ENCODE measurements at regions not wholly inside any gene's neighbourhood (a gene's known extent, or its start where the extent isn't known, plus 50 kb on each side); places are given as distances from the start of the nearest gene placed in this dataset.

DNA sequence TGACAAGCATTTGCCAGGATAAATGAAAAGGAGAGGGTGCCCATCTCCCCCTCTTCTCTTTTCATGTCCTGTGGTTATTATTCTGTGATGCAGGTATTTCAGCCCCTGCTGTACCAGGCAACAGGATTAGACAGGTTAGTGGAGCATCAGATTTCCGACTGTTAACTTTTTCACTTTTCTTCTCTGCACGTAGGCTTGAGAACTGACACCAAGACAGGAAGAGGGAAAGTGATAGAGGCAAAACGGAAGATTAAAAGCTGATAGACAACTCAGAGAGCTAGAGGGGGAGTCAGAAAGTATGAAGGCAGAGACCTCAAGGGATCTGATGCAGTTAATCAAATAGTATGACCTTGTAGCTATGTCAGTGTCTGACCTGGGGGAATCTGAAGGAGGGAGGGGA, 132.8 kb downstream of the SOX9 start:
- H3K9me3 ChIP-seq (replicated peaks): 0 out of 2 replicates have a peak, but pooled peaks cover 4% of the 10 kb centered on the region
- no peak for DNase-seq (ENCODE audit: low read depth in 1 of 2, low spot score in 2 of 2)
- H3K27me3 ChIP-seq (replicated peaks): no peaks in the 10 kb centered on the region
- H3K36me3 ChIP-seq: no peaks in the 10 kb centered on the region
- H3K4me3 ChIP-seq: no peak overlapping the region
- no peaks in the 10 kb centered on the region for H3K4me1 ChIP-seq (replicated peaks)
- no peak overlapping the region for H3K27ac ChIP-seq

DNA sequence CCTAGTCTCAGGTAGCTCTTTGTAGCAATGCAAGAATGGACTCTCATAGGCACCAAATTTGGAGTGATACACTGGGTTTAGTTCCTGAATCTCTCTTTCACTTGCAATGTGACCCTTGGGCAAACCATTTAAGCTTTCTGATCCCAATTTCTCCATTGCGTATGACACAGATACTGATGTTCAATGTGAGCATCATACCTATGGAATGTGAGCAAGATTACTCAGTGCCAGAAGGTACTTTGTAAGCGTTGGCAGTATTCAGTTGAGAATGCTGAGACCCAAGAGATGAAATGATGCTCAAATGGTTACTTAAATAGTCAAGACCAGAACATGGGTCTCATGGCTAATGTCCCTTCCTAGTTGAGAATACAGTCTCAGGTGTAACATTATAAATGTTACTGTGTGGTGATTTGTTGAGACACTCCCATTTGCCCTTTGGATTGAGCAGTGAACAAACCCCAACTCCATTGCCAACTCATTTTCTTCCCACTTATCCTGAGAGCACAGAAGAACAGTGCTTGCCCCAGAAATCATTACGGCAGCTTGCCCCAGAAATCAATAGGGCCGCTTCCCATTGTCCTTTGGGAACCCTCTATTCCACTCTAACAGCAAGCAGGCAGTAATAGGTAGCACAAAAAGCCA, 134.1 kb downstream of the SOX9 start:
- H3K9me3 ChIP-seq (replicated peaks): 0 out of 2 replicates have a peak, but pooled peaks cover 4% of the 10 kb centered on the region
- no peak for DNase-seq (ENCODE audit: low read depth in 1 of 2, low spot score in 2 of 2)

DNA sequence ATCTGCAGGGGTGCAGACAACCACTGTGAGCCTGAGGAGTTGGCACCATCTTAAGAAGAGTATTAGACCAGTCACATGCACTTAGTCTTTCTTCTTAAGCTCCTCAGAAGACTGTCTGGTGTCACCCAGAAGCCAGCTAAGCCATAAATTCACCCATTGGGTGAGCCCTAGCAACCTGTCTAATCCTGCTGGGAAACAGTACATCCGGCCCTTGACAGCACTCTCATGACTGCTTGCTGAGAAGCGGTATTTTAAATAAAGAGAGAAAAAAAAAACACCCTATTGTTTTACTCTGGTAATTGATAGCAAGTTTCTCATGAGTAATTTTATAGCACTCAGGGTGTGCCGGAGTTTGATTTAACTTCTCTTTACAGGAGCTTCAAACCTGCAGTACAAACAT, 134.7 kb downstream of the SOX9 start:
- DNase-seq (ENCODE audit: low read depth in 1 of 2, low spot score in 2 of 2): no peak
- Histone ChIP-seq H3K36me3 (no peaks in the 10 kb centered on the region), H3K27ac (no peak overlapping the region), H3K4me1 (replicated peaks) (no peaks in the 10 kb centered on the region), H3K27me3 (replicated peaks) (no peaks in the 10 kb centered on the region), H3K4me3 (no peak overlapping the region), H3K9me3 (replicated peaks) (0 out of 2 replicates have a peak, but pooled peaks cover 4% of the 10 kb centered on the region)

More for the DNA sequence above, 134.1 kb downstream of the SOX9 start:
- H3K4me3 ChIP-seq: no peak overlapping the region
- H3K27ac ChIP-seq: no peak overlapping the region
- no peaks in the 10 kb centered on the region for H3K36me3 ChIP-seq
- no peaks in the 10 kb centered on the region for H3K4me1 ChIP-seq (replicated peaks)
- H3K27me3 ChIP-seq (replicated peaks): no peaks in the 10 kb centered on the region

DNA sequence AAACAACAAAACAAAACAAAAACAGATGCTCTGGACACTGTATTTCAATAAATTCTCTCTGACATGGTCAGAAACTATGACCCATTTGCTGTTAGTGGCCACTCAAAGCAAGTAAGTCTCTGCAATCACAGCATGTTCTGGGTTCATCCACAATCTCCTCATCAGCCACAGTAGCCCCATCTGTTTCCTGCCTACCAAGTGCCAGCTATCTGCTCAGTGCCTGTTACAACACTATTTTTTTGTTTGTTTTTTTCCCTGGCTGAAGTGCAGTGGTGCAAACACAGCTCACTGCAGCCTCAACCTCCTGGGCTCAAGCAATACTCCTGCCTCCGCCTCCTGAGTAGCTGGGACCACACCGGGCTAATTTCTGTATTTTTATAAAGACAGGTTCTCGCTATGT, 137.9 kb downstream of the SOX9 start:
- Histone ChIP-seq H3K4me3 (no peak overlapping the region), H3K4me1 (replicated peaks) (no peaks in the 10 kb centered on the region), H3K27me3 (replicated peaks) (no peaks in the 10 kb centered on the region), H3K9me3 (replicated peaks) (no peaks in the 10 kb centered on the region), H3K36me3 (no peaks in the 10 kb centered on the region), H3K27ac (no peak overlapping the region)
- no peak for DNase-seq (ENCODE audit: low read depth in 1 of 2, low spot score in 2 of 2)

DNA sequence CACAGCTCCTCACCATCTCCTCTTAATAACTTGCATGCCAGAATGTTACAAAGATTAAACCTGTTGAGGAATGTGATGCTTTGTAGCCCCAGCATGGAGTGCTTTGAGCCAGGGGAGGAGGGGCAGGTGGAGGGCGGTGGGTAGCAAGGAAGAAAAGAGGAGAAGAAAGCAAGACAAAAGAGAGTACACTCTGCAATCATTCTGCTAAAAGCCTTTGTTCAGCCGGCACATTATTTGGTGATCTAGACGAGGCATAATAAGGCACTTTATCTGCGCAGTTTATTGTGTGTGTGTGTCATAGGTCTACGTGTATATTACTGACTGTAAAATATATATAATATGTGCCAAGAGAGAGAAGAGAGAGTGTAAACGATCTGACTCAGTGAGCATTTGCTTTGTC, 139.1 kb downstream of the SOX9 start:
- Histone ChIP-seq H3K36me3 (no peaks in the 10 kb centered on the region), H3K4me3 (no peak overlapping the region), H3K4me1 (replicated peaks) (no peaks in the 10 kb centered on the region), H3K27me3 (replicated peaks) (no peaks in the 10 kb centered on the region), H3K27ac (no peak overlapping the region), H3K9me3 (replicated peaks) (no peaks in the 10 kb centered on the region)
- no peak for DNase-seq (ENCODE audit: low read depth in 1 of 2, low spot score in 2 of 2)

DNA sequence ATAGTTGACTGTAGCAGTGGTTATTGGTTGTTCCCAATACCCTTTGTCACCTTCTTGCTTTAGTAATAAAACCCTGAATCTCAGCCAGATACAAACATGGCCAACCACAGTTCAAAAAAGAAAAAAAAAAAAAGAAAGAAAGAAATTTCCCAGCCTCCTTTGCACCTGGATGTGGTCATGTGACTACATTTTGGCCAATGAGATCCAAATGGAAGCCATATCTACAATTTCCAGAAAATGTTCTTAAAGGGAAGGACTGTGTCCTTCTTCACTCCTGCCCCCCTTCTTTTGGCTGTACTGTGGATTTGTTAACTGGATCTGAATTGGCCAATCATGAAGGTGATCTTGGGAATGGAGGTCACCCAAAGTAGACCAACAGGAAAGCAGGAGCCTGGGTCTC, 141.9 kb downstream of the SOX9 start:
- no peaks in the 10 kb centered on the region for H3K36me3 ChIP-seq
- H3K27ac ChIP-seq: no peak overlapping the region
- H3K4me3 ChIP-seq: no peak overlapping the region
- no peaks in the 10 kb centered on the region for H3K27me3 ChIP-seq (replicated peaks)
- no peaks in the 10 kb centered on the region for H3K4me1 ChIP-seq (replicated peaks)
- no peak for DNase-seq (ENCODE audit: low read depth in 1 of 2, low spot score in 2 of 2)
- no peaks in the 10 kb centered on the region for H3K9me3 ChIP-seq (replicated peaks)

DNA sequence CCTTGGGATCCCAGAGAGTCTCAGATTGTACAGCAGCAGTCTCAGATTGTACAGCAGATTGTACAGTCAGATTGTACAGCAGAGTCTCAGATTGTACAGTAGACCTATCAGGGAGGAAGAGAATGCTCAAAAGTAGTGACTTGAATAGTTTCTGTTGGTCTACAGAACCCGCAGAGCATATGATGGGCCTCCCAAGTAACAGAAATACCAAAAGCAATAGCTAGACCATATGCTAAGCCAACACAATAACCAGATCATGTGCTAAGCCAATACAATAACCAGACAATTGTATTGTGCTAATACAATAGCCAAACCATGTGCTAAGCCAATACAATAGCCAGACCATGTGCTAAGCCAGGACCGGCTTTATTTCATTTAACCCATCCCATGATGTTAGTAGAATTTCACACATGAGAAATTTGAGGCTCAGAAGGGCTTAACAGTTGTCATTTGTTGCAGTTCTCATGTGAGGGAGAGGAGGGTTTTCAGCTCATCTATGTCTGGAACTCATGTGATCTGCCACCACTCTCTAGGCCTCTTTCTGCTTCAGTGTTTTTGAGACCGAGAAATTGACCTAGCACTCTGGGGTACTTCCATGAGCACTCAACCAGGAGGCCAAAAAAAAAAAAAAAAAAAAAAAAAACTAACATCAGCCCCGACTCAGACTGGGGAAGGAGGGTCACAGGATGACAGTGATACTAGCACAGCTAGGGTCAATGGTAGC, 144.0 kb downstream of the SOX9 start:
- H3K27me3 ChIP-seq (replicated peaks): no peaks in the 10 kb centered on the region
- no peak overlapping the region for H3K27ac ChIP-seq
- no peaks in the 10 kb centered on the region for H3K9me3 ChIP-seq (replicated peaks)
- H3K36me3 ChIP-seq: no peaks in the 10 kb centered on the region
- no peak overlapping the region for H3K4me3 ChIP-seq
- no peak for DNase-seq (ENCODE audit: low read depth in 1 of 2, low spot score in 2 of 2)
- H3K4me1 ChIP-seq (replicated peaks): no peaks in the 10 kb centered on the region

DNA sequence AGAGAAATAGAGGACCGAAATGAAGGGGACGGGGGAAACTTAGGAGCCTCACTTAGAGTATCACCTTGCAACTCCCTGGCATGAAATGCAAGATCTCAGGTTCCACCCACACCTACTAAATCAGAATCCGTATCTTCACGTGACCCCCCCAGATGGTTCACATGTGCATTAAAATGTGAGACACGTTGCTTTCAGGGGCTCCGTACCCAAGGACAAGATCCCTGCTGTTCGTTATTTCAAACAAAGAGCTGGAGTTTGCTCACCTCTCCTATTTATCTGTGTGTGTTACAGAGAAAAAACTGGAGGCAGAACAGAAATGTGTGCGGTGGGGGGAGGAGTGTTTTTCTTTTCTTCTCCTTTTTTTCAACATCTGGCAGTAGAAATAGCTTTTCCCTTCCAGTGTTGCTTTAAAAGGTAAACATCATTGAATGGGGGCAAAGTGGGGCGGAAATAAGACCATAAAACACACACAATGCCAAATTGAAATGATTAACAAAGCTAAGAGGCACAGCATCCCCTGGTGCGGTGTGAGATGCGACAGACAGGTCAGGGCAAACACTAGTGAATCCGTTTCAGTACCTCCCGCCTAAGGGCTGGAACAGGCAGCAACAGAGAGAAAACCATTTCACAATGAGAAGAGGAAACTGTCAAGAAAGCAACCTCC, 145.4 kb downstream of the SOX9 start:
- H3K4me1 ChIP-seq (replicated peaks): no peaks in the 10 kb centered on the region
- no peaks in the 10 kb centered on the region for H3K9me3 ChIP-seq (replicated peaks)
- no peak overlapping the region for H3K4me3 ChIP-seq
- no peaks in the 10 kb centered on the region for H3K27me3 ChIP-seq (replicated peaks)
- no peaks in the 10 kb centered on the region for H3K36me3 ChIP-seq
- no peak for DNase-seq (ENCODE audit: low read depth in 1 of 2, low spot score in 2 of 2)
- no peak overlapping the region for H3K27ac ChIP-seq

DNA sequence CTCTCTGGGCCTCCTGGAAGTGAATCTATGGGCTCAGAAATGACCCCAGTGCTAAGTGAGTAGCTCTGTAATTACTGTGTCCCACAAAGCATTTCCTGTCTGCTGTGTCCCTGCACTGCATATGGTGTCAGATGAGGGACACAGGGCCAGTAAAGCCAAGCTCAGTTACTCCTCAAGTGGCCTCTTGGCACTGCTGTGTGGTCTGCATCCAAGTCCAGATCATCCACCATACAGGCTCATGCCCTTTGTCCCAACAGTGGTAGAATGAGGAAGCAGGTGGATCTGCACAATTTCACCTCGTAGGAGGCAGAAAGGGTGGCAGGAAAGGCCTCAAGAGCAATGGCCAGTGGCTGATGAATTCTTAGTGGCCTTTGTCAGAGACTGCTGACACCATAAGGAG, 146.8 kb downstream of the SOX9 start:
- Histone ChIP-seq H3K27me3 (replicated peaks) (no peaks in the 10 kb centered on the region), H3K9me3 (replicated peaks) (no peaks in the 10 kb centered on the region), H3K27ac (no peak overlapping the region), H3K4me1 (replicated peaks) (no peaks in the 10 kb centered on the region), H3K36me3 (no peaks in the 10 kb centered on the region), H3K4me3 (no peak overlapping the region)
- no peak for DNase-seq (ENCODE audit: low read depth in 1 of 2, low spot score in 2 of 2)

DNA sequence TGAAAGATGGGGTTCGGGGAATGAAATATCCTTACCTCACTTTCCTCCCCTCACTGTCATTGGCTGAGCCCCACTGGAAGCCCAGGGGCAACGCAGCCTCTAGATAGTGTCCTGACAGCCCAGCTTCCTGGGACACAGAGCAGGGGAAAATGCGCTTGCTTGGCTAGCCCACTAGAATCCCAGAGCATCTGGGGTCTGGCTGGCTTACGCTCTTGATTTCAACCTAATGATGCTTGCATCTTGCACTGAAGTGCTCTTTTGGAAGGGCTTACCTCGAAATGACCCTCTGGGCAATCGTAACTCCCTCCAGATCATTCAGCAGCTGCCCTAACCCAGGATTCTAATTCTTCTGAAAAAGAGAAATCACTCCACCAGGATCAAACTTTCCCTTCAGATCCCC, 147.6 kb downstream of the SOX9 start:
- H3K27ac ChIP-seq: no peak overlapping the region
- no peaks in the 10 kb centered on the region for H3K27me3 ChIP-seq (replicated peaks)
- no peak for DNase-seq (ENCODE audit: low read depth in 1 of 2, low spot score in 2 of 2)
- no peaks in the 10 kb centered on the region for H3K9me3 ChIP-seq (replicated peaks)
- H3K4me3 ChIP-seq: no peak overlapping the region
- no peaks in the 10 kb centered on the region for H3K4me1 ChIP-seq (replicated peaks)
- no peaks in the 10 kb centered on the region for H3K36me3 ChIP-seq

DNA sequence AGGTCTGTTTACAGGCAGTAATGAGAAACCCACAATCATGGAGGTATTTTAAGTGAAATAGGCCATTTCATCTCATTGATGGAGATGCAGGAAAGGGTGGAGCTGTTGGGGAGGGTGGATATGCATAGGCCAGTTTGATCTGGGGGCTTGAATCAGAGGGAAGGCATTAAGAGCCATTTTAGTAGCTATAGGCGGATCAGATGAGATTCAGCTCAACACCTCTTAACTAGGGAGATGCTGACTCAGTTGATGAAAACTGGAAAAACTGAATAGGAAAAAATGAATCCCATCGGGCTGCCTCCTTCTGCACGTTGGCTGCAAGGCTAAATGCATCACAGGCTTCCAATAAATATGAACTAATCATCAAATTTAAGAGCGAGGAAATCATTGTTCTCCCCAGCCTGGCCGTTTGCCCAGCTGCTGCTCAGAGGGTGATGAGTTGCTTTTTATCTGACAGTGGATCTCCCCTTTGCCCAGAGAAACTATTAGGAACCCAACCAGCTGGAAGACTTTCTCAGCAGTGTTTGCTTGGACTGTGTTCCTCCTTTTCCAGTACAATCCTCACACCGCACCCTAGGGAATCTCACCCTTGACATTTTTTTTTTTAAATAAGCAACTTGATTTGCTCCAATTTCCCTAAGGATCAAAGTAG, 149.6 kb downstream of the SOX9 start:
- no peaks in the 10 kb centered on the region for H3K27me3 ChIP-seq (replicated peaks)
- H3K9me3 ChIP-seq (replicated peaks): no peaks in the 10 kb centered on the region
- no peaks in the 10 kb centered on the region for H3K36me3 ChIP-seq
- H3K27ac ChIP-seq: no peak overlapping the region
- no peak overlapping the region for H3K4me3 ChIP-seq
- no peaks in the 10 kb centered on the region for H3K4me1 ChIP-seq (replicated peaks)
- DNase-seq (ENCODE audit: low read depth in 1 of 2, low spot score in 2 of 2): no peak

DNA sequence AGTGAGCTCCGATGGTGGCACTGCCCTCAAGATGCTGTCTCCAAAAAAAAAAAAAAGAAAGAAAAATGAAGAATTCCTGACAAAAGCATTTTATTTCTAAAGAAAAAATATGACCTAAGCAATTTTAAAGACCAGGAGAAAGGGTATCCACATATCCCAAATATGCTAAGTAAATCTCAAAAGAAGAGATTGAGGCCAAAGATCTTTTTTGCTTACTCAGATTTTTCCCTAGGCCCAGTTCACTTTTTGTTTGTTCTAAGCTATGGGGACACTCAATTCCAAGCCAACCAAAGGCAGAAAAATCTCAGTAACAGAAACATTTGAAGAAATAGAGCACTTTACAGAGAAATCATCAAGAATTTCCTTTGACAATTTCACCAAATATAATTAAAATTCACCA, 150.8 kb downstream of the SOX9 start:
- H3K36me3 ChIP-seq: no peaks in the 10 kb centered on the region
- no peak overlapping the region for H3K4me3 ChIP-seq
- DNase-seq (ENCODE audit: low read depth in 1 of 2, low spot score in 2 of 2): no peak
- no peaks in the 10 kb centered on the region for H3K27me3 ChIP-seq (replicated peaks)
- H3K4me1 ChIP-seq (replicated peaks): no peaks in the 10 kb centered on the region
- no peak overlapping the region for H3K27ac ChIP-seq
- H3K9me3 ChIP-seq (replicated peaks): no peaks in the 10 kb centered on the region

DNA sequence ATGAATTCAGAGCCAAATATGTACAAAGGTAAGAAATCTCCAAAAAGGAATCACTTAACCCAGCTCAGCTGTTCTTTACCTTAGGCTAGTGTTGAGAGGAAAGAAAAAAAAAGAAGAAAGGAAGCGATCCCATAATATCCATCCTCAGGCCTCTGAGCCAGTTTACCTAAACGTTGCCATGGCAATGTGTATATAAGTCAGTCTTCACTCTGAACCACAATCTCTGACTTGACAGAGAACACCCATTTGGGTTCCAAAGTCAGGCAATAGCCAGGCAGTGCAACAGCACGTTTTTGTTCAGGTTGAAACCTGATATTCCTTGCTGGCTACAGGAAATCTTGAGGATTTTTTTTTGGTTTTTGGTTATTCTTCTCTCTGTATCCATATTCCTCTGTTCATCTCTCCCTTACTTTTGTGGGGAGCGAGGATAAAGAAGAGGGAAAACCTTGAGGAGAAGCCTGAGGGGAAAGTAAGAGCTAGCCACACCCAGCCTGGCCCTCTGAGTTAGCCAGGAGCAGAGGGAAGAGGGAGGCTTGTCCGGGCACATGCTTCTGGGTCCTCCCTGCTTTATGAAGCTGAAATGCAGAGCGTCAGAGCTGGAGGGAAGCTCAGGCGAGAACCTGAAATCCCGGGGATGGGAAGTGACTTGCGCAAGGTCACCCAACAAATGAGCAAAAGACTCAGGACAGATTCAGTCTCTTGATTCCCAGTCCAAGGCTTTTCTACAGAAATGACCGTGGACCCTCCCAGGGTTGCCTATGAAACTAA, 152.7 kb downstream of the SOX9 start:
- Histone ChIP-seq H3K9me3 (replicated peaks) (no peaks in the 10 kb centered on the region), H3K4me1 (replicated peaks) (no peaks in the 10 kb centered on the region), H3K27me3 (replicated peaks) (no peaks in the 10 kb centered on the region), H3K4me3 (no peak overlapping the region), H3K36me3 (no peaks in the 10 kb centered on the region), H3K27ac (no peak overlapping the region)
- DNase-seq (ENCODE audit: low read depth in 1 of 2, low spot score in 2 of 2): no peak

Data from SJSA1 (cell line).